WTC11 (cell line): ENCODE measurements at regions not wholly inside any gene's neighbourhood (a gene's known extent, or its start where the extent isn't known, plus 50 kb on each side); places are given as distances from the start of the nearest gene placed in this dataset.

Source experiments
- CDX4 ChIP-seq: fragments of 250-450 bp; sonication (Bioruptor Pico); IDR thresholded peaks from 2 replicates; pipeline ENCODE4 v1.9.0; 2021; ENCODE audit warnings: moderate library complexity, mild to moderate bottlenecking, inconsistent platforms, borderline replicate concordance
- CTCF ChIP-seq: fragments of 200-600 bp; IDR thresholded peaks from 2 replicates; pipeline ENCODE4 v1.8.0; 2022; ENCODE audit warnings: antibody characterized with exemption
- FOXJ3 ChIP-seq: sonication (generic); formaldehyde crosslinking; IDR thresholded peaks from 2 replicates; pipeline ENCODE4 v1.9.0; 2021; ENCODE audit warnings: missing genetic modification reagents, mild to moderate bottlenecking, borderline replicate concordance
- JUN ChIP-seq: sonication (generic); formaldehyde crosslinking; IDR thresholded peaks from 2 replicates; pipeline ENCODE4 v1.8.0; 2023; ENCODE audit warnings: mild to moderate bottlenecking, missing genetic modification reagents
- MAX ChIP-seq: sonication (generic); formaldehyde crosslinking; IDR thresholded peaks from 2 replicates; pipeline ENCODE4 v1.8.0; 2022; ENCODE audit warnings: mild to moderate bottlenecking, missing genetic modification reagents
- NR2C2 ChIP-seq: sonication (generic); formaldehyde crosslinking; IDR thresholded peaks from 2 replicates; pipeline ENCODE4 v1.8.0; 2022; ENCODE audit warnings: mild to moderate bottlenecking, missing genetic modification reagents
- PRRX2 ChIP-seq: fragments of 250-450 bp; sonication (Bioruptor Pico); IDR thresholded peaks from 2 replicates; pipeline ENCODE4 v1.8.0; 2021; ENCODE audit warnings: mild to moderate bottlenecking
- TEAD4 ChIP-seq: sonication (generic); formaldehyde crosslinking; IDR thresholded peaks from 2 replicates; pipeline ENCODE4 v1.8.0; 2022; ENCODE audit warnings: mild to moderate bottlenecking, missing genetic modification reagents
- USF1 ChIP-seq: sonication (generic); formaldehyde crosslinking; IDR thresholded peaks from 2 replicates; pipeline ENCODE4 v1.8.0; 2022; ENCODE audit warnings: mild to moderate bottlenecking, missing genetic modification reagents

- no peak for TF ChIP-seq USF1 (CRISPR knock-in tag)
- no peak for TF ChIP-seq NR2C2 (CRISPR knock-in tag)
- no peak for TF ChIP-seq CTCF
- TF ChIP-seq PRRX2 (CRISPR knock-in tag): no peak
- no peak for TF ChIP-seq CDX4 (CRISPR knock-in tag)
- TF ChIP-seq TEAD4: no peak
- no peak for TF ChIP-seq JUN (CRISPR knock-in tag)
- no peak for TF ChIP-seq FOXJ3 (CRISPR knock-in tag)
- no peak for TF ChIP-seq MAX (CRISPR knock-in tag)
Observed at GRCh38 chr13:34719060-34719875, 222.8 kb upstream of the NBEA start.
